ENCODE measurements at regions not wholly inside any gene's neighbourhood (a gene's known extent, or its start where the extent isn't known, plus 50 kb on each side); places are given as distances from the start of the nearest gene placed in this dataset.

GRCh38 chr3:35950021-35950420, 310.7 kb downstream of the ARPP21 start:
- TF ChIP-seq CTCF (conservative IDR thresholded peaks at IDR 0.05; ENCODE audit: low read depth, low read length) (no peak), EZH2 (IDR thresholded peaks at IDR 0.05; ENCODE audit: borderline replicate concordance, low read depth, low read length, poor library complexity, severe bottlenecking) (no peak)
